HS-27A (cell line): ENCODE measurements at regions not wholly inside any gene's neighbourhood (a gene's known extent, or its start where the extent isn't known, plus 50 kb on each side); places are given as distances from the start of the nearest gene placed in this dataset.
"Not testable (repeated sequence)": the region's sequence is repeated elsewhere in the genome, so short reads cannot be mapped to it uniquely, and the experiment has no call there.

Source experiments
- DNase-seq: peaks from one replicate; pipeline ENCODE4 v3.0.0-alpha.2; 2012; ENCODE audit warnings: low read depth, missing footprints

DNA sequence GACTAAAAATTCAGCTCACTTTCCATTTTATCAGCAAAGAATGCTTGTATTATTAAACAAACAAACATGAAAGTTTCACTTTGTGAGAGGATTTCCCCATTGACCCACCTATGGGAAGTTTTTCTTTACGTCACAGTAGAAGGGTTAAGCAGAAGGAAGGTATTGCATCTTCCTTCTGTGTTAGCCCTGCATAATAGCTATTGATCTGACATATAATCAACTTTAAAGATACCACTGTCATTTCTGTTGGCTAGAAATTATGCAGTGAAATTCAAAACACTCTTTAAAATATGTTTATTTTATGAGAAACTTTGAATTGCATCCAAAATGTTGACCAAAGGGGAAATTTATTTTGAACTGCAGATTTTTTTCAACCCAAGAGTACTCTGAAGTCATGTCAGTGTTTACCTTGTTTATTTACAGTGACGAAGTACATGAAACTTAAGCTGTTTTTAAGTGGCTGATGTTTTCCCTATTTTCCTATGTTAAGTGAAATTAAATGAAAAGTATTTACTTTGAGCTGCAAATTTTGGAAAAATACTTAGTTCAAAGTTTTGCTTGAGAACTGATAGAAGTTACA, 566.4 kb downstream of the ZEB2 start:
- DNase-seq: no peak

DNA sequence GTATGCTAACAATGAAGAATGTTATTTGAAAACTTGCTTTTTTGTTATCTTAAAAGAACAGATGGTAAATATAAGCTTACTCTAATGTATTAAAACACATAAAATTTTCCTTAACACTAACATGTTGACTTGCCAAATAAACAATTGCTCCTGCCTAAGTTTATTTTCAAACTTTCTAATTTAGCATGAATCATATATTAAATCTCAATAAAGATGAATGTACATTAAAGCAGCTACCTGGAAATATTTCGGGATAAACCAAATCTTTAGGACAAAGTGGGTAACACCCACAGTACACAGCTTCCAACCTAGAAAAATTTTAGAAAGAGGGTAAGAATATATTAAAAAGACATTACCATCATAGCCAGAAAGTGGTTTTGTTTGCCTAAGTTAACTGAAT, 567.4 kb downstream of the ZEB2 start:
- DNase-seq: no peak

DNA sequence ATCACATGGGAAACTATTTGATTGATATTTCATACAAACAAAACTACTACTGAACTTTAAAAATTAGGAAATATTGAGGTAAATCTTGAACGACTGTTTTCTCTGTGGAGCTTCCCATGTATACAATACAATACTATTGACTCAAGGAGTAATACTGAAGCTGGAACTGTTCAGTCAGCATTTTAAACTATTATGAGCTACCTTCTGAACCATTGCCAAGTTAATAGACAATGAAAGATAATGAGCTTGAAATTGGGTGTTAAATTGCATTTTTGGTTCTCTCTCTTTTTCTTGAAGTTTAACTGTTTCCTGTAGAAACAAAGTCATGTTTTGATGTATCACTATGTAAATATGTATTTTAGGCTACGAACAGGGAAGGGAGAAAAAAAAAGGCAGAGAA, 569.2 kb downstream of the ZEB2 start:
- DNase-seq: no peak

DNA sequence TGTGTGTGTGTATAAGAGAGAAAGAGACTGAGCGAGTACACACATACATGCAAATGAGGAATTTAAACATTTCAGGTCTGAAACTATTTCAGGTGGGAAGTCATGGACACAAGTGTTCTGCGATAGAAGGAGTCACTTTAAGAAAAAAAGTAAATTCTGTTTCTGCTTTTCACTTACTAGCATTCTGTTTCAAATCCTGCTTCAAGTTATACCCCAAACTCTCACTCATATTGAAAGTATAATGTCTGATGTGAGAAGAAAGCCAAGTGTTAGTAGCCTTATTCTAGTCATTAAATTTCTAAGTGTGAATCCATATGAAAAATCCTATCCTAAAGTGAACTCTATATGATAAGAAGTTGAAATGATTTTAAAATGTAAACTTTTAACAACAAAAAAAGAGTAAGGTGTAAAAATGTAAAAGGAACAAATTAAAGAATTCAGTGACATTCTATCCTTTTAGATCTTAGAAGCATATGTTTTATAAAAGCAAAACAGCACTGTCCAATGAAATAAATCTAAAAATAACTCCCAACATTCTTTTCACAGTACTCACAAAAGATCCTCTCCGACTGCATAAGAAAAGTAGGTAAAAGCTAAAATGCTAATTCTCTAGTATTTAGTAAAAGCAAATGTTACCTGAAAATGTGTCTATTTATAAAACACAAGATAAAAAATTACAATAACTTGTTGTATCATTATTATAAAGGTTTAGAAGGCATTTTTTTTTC, 570.6 kb downstream of the ZEB2 start:
- no peak for DNase-seq

DNA sequence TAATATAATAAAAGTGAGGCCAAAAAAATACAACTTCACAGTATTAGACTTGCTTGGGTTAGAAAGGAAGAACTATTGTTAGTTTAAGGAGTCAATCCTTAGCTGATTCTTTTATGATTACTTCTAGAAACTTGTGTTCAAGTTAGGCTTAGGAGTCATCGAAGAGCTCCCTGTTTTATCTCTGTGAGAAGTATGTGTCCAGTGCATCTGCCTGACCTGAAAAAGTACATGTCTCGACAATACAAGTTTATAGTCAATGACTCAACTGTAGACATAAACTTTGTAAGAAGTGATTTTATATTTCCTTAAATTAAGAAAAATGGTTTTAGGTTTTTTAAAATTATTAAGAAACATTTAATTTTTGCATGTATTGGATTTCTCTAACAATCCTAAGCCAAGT, 571.2 kb downstream of the ZEB2 start:
- DNase-seq: no peak

DNA sequence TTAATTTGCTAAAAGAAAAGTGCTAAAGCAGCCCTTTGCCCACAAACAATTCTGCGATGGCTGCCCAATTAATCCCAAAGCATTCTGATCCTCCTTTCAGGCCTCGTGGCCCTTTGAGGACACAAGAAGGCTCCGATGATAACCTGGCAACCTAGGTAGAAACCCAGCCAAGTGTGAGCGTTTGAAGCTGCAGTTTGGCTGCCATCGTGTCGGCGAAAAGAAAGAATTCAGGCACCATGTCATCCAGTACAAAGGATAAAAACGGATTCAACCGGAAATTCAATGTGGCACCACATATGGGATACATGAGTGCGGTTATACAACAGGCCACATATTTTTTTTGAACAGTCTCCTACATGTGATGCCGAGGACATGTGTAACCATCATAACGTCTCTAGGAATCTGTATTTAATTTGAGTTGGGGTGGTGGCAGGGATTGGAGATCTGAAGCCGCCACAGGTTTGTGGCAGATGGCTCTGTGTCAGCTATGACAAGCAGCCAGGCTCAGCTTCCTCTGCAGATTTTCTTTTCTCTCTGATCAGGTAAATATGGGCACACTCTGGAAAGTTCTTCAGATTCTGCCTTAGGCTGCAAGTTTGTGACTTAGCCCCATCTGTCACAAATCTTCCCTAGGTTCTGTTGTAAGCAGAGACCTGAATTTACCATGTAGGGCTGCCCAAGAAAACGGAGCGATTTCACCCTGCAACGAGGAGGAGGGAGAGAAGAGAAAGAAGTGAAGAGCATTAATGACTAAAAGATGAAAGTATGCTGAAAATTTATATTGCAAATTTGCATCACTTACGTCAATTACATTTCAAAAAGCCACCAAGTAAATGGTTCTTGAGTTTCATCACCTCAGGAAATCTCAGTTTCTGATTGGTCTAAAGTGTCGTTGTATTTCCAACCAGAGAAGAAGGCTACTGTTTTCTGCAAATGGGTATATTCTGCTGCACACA, 573.2 kb downstream of the ZEB2 start:
- DNase-seq: no peak

DNA sequence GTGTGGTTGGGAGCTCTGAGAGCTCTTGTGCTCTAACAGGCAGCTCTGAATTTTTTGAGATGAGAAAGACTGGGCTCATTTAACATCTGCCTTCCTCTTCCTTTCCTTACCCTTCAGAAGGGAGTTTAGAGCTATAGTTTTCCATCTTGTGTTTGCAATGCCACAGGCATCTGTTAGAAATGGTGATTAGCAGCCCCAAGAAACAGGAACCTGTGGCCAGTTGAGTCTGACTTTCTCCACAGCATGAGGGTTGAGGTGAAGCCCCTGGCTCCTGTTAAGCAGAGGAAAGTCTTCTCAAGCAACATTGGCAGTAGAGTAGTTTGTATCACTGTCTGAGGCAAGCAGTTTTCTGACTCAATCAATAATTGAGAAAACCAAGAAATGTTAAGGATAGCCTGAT, 577.4 kb downstream of the ZEB2 start:
- DNase-seq: no peak

DNA sequence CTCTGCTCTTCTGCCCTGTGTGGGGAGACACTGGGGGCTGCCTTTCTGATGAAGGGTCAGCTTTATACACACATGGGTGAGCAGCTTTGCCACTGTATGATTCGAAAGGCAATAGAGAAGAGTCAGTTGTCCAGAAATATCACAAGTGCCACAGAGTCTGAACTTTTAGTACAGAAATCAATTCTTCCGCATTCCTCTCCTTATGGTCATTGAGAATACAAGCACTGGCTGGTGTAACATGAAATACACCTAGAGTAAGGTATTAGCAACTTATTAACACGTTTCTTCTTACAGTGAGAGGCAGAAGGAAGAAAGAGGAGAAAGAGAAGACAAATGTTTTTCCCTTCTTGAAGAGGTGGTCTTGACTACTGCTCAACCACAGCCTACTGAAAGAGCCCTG, 579.2 kb downstream of the ZEB2 start:
- DNase-seq: no peak

DNA sequence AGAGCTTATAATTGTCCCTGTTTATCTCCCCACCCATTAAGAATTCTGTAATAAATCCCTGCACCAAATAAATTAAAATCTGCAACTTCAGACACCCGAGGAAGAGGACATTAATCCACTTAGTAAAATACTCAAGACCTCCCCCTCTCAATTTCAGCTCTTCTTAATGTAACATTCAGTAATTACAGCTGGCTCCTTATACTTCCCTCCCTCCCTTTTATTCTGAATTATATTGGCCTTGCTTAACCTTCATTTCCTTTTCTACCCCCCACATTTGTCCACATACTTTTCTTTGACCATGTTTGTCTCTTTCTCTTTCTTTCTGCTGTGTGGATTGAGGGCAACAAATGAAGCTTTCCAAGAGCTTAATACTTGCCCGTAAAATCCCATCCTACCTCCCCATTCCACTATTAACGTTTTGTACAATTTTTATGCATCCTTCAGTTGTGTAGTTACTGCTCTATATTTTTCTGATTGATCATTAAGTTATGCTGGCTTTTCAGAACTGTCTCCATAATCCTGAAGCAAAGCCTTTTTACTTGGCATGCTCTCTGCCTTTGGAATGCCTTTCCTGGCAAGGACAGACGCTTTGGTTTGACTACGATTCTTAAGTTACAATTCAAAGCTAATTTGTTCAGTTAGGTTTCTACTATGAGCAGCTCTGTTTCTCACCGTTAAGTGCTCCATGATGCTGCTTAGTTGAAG, 580.1 kb downstream of the ZEB2 start:
- no peak for DNase-seq

DNA sequence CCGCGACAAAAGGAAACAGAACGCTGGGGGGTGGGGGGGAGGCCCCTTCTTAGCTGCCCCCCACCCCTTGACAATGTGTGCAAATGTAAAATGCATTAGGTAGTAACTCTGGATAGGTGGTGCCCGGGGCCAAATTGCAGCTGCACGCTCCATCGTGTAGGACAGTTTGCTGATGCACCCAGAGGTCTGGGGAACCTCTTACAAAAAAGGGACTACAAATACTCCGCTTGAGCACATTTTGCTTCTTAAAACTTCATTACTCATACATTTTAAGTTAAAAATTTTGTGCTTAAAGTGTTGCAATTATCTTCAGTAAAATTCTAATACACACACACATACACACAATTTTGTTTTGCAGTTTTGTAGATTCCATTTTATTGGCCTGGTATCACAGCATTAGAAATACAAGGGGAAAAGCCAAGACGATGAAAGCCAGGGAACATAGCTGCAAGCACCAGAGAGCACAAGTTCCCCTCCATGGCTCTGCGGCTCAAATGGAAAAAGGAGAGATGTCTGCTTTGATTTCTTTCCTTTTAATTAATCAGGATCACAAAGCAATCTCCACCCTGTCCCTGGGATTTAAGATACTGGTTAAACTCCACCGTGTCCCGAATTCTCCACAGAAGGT, 582.1 kb downstream of the ZEB2 start:
- no peak for DNase-seq

DNA sequence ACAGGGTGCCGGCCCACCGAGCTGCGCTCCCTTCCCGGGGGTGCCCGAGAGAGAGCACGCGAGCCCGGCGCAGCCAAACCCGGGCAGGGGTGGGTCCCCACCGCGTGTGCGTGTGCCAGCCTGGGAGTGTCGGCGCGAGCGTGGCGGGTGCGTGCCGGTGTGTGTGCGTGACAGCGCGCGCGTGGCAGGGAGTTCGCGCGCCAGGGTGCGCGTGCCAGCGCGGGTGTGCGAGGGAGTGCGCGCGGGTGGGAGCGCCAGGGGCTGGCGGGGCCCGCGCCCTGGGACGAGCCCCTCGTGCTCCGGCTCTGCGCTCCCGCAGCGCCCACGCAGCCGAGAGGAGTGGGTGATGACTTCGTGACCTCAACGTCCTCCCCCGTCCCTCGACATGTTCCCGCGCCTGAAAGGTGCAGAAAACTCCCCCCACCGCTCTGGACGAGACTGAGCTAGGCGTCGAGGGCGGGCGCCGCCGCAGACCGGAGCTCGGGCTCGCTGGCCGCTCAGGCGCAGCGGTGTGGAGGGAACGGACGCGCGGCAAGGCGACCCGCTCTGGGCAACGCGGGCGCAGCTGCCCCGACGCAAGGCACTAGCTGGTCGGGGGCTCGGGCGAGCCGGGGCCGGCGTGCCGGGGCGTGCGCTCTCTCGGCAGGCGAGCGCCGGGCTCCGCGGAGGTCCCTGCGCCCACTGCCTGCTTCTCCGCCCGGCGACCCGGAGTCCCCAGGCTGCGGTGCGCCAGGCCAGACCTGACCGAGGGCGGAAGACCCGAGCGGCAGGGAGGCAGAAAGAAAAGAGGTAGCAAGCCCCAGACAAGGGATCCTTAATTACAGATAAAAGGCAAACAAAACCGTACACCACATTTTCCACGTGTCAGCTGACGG, 582.8 kb downstream of the ZEB2 start:
- DNase-seq: no peak

DNA sequence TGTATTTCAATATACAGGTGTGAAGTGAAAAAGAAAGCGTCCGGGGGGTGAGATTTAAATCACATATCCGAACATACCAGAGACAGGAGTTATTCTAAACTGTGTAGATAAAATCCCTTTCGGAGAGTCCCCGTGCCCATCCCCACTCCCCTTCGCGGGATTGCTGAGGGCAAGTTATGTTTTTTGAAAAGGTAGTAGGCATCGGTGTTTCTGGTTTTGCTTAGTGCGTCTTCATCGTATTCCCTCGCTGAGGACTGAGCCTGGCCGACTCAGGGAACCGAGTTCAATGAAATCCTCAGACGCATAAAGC, 583.4 kb downstream of the ZEB2 start:
- no peak for DNase-seq

DNA sequence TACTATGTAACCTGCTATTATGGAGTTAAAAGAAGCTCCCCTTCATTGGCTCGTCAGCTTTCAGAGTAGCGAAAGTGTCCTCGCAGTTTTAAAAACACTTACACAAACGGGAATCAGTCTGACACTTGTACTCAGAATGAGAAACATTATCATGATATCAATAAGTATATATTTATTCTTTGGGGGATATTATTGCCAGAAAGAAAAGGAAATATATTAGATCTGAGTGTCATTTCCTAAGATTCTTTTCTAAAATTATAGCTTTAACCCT, 584.5 kb downstream of the ZEB2 start:
- DNase-seq: no peak

DNA sequence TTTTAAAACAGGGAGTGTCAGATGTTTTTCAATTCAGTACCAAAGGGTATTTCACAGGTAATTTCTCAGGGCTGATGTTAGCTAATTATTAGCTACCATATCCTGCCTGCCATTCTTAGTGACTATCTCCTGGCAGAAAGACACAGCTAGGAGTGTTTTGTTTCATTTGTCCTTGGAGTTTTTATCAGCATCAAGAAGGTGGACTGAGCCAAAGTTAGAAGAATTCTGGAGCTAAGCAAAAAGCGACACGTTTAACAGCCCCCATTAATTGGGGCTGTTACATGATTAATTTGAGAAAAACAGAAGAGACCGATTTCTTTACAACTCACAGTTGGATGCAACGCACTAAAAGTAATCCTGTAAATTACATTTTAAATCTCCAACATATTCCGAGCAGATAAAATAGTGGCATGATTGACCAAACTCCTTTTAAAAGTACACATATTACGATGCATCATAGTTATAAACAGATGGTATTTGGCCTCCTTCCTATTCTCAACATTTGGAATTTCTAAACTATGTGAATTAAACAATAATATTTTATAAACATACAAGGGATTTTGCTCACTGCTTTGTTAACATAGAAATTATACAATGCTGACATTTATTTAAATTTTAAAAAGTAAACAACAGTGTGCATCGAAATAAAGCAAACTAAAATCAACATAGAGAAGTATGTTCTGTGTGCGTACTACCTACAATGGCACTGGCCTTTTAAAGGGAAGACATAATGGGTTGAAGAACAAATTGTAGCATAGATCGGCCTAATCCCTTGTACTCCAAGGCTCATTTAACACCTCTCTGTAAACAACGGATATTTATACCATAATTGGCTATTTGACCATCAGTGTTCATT, 585.1 kb downstream of the ZEB2 start:
- no peak for DNase-seq

DNA sequence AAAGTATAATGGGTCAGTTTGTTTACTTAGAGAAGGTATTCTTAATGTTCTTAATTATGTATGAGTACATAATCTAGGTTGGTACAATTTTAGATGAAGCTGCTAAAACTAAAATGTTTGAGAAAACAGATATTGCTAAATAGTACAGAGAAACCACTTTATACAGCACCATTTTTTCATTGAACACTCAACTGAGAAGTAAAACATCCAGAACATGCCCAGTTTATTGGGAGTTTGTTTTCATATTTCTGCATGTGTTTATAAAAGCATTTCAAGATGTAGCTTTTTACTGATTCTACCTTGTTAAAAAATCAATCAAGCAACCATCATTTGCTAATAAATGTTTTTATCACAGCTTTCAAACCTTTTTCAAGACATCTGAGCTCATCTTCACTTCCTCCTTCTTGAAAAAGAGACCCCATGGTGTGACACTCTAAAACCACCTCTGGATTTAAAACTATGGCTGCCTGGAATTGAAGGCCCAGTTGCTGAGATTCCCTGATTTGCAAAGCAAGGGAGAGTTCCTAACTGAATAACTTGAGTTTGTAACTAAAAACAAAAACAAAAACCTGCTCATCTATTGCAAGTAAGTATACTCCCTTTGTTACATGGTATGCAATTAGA, 585.9 kb downstream of the ZEB2 start:
- DNase-seq: no peak

DNA sequence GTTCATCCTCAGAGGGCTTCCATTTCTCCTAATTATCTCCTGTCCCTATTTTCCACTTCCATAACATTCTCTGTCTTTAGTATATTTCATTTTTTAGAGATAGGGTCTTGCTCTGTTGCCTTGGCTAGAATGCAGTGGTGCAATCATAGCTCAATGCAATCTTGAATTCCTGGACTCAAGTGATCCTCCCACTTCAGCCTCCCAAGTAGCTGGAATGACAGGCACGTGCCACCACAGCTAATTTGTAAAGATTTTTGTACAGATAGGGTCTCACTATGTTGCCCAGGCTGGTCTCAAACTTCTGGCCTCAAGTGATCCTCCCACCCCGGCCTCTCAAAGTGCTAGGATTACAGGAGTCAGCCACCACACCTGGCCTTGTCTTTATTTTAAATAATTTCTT, 589.0 kb downstream of the ZEB2 start:
- no peak for DNase-seq

DNA sequence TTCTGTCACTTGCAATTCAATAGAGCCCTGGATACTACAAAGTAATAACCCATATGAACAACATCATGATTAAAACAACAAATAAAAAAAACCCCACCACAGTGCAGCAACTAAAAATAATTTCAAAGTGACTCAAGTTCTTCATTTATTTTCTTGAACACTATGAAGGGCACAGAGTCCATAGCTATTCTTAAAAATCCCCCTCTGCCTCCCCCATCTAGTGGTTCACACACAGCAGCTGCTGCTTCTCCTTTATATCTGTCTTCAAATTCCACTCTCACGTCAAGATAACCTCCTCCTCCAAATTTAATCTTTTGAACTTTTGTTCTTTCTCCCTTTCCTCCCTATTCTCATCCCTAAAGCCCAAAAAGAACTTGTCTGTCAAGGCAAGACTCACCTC, 591.3 kb downstream of the ZEB2 start:
- DNase-seq: no peak

DNA sequence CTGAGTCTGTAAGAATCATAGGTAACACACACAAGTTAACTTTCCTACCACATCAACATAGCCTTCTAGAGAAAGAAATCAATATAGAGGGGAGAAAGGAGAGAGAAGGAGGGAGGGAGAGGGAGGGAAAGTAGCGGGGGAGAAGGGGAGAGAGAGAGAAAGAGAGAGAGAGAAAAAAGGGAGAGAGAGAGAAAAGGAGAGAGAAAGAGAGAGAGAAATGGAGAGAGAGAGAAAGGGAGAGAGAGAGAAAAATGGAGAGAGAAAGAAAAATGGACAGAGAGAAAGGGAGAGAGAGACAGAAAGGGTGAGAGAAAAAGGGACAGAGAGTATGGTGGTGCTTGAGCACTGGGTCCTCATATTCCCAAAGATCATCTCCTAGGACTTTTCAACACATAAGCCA, 591.7 kb downstream of the ZEB2 start:
- no peak for DNase-seq

DNA sequence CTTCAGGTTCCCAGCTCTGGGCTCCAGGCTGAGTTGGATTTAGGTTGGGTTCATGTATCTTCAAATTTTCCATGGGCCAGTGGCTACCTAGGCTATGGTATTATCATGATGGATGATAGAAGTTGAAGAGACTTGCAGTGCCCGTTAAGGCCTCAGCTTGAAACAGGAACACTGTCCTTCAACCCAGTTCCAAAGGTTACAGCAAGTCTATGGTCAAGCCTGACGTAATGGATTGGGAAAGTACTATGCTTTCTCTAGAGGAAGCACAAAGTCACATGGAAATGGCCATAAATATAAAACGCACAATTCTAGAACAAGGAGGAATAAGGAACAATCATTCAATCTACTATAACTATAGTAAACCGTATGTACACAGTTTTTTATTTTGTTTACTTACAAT, 593.2 kb downstream of the ZEB2 start:
- DNase-seq: no peak

DNA sequence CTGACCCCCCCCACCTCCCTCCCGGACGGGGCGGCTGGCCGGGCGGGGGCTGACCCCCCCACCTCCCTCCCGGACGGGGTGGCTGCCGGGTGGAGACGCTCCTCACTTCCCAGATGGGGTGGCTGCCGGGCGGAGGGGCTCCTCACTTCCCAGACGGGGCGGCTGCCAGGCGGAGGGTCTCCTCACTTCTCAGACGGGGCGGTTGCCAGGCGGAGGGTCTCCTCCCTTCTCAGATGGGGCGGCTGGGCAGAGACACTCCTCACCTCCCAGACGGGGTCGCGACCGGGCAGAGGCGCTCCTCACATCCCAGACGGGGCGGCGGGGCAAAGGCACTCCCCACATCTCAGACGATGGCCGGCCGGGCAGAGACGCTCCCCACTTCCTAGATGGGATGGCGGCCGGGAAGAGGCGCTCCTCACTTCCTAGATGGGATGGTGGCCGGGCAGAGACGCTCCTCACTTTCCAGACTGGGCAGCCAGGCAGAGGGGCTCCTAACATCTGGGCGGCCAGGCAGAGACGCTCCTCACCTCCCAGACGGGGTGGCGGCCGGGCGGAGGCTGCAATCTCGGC, 597.6 kb downstream of the ZEB2 start:
- not testable (repeated sequence) for DNase-seq
